NCI-H345 treated with DMSO at 0.1 percent for 48 hours (cell line): ENCODE measurements at regions not wholly inside any gene's neighbourhood (a gene's known extent, or its start where the extent isn't known, plus 50 kb on each side); places are given as distances from the start of the nearest gene placed in this dataset.
"Not testable (repeated sequence)": the region's sequence is repeated elsewhere in the genome, so short reads cannot be mapped to it uniquely, and the experiment has no call there.

Experiments used
- DNase-seq: peaks from one replicate; lab custom pipeline; 2025; ENCODE audit not compliant: unreplicated experiment; lab: John Stamatoyannopoulos, UW

DNA sequence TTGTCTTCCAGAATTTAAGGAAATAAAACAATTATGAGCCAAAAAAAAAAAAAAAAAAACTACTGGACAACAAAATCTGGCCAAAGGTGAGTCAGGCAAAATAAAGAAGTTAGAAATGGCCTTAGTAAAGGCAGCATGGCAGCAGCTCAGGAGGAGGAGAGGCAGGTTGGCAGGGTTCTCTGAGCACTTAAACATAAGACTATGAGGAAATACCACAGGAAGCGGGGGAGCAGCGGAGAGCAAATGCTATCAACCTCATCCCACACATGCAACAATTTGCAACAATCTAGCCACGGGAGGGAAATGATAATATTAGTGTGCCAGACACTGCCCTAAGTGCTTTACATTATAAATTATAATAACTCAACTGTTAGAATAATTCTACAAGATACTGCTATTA, 247.3 kb upstream of the NSMCE3 start:
- DNase-seq, result no peak

DNA sequence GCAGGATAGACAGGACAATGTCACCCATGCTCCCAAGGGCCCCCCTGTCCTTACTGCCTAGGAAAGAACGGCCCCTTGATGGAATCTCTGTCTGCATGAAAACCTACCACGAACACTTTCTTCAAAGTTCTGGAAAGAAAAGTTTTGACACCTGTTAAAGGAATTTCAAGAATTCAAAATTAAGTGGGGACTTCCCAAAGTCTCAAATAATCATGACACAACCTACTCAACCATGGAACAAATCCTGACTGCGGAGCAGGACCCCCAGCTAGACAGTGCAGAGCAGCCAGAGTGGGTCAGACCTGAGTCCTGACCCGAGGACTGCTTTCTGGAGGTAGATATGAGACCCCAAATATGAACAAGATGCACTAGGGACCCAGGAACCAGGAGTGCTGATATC, 245.3 kb upstream of the NSMCE3 start:
- DNase-seq, result no peak

- no peak for DNase-seq
These were observed 242.0 kb upstream of the NSMCE3 start for GRCh38 chr15:29511663-29512062.

GRCh38 chr15:29505535-29505934, 235.9 kb upstream of the NSMCE3 start:
- not testable (repeated sequence) for DNase-seq

- no peak for DNase-seq
These were observed 221.3 kb upstream of the NSMCE3 start for GRCh38 chr15:29490747-29491471.

DNA sequence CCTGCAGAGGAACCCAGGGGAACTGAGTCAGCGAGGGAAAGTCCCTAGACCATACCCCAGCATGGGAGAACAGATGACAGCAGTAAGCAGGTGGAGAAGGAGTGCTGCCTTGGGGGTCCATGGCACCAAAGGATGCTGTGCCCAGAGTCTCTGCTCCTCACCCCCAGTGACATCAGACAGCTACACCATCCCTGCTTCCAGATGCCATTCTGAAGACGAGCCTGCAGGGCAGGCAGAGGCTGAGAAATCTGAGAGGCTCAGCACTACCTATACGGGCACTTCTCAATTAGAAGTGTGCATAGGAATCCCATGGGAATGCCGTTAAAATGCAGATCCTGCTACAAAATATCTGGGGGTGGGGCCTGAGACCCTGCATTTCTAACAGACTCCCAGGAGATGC, 211.3 kb upstream of the NSMCE3 start:
- DNase-seq, result no peak

DNA sequence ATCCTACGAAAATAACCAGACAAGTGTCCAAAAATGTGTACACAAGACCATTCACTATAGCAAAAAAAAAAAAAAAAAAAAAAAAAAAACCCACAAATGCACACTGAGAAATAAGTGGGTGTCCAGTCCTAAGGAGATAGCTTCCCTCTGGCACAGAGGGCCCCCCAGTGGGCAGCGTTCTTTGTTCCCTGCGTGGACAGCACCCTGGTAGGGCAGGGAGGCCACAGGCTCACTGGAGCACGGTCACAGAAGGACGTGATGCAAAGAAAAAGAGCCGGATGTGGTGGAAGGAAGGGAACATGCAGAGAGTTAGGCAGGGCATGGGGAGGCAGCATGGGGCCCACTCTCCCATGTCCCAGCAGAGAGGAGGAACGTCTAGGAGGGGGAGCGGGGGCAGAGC, 210.7 kb upstream of the NSMCE3 start:
- no peak for DNase-seq

GRCh38 chr15:29477256-29477655, 207.6 kb upstream of the NSMCE3 start:
- no peak for DNase-seq

DNA sequence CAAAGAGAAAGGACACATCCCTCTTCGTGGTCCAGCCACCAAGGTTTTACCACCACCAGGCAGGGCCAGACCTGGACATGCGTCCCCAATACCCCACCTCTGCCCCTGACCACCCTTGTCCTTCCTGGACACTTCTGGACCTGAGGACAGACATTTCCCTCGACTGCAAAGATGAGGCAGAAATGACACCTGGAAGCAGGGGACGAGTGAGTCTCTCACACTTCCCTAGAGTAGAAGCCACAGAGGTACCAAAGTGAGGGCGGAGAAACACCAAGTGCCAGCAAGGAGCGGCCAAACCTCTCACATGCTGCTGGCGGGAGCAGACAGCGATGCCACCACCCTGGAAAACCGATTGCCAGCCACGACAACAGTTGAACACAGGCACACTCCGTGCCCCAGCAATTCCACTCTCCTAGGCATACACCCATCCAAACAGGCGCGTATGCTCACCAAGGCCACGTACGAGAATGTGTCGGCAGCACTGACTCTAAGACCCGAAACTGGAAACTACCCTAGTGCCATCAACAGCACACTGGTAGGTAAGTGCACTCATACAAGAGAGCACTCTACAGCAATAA, 207.0 kb upstream of the NSMCE3 start:
- DNase-seq, result no peak

GRCh38 chr15:29475096-29475495, 205.5 kb upstream of the NSMCE3 start:
- no peak for DNase-seq

DNA sequence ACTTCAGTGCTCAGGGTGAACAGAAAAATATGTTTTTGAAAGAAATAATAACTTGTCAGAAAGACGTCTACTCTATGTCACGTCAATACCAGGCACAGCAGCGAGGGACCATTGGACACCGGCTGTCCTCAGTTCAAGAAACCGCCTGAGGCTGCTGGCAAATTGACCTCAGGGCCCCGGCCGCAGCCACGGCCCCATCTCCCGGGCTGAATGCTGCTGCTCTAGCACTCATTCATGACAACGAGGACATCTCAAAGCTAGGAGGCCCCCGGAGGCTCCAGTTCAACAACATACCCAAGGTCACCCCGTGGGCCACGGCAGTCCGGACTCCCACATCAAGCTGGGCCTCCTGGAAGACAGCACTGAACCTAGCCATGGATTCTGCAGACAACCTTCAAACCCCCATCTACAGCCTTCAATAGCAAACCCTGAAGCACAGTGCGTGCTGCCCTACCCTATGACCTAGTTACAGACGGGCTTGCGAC, 204.0 kb upstream of the NSMCE3 start:
- no peak for DNase-seq

DNA sequence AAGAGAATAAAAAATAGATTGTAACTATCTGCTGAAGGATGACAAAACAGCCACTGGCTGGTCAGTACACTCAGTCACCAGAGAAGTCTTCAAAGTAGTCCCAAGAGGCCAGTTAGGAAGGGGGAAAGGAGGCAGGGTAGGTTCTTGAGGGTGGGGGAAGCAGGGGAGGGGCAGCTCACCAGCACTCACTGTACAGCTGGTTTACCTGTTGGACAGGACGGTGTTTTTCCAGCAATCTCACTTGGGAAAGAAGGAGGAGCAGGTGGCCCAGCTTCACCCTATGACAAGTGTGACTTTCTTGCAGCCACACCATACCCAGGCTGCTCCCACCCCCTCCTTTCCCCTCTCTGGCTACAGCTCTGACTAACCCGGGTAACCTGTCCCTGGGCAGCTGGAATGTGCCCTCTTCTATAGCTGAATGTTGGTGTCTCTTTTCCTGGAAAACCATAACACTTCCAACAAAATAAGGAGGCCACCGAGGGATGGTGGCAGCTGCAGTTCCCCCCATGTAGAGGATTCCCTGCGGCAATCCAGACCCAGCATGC, 203.4 kb upstream of the NSMCE3 start:
- no peak for DNase-seq

GRCh38 chr15:29471757-29472156, 202.1 kb upstream of the NSMCE3 start:
- DNase-seq, result no peak

GRCh38 chr15:29471306-29471705, 201.7 kb upstream of the NSMCE3 start:
- no peak for DNase-seq

DNA sequence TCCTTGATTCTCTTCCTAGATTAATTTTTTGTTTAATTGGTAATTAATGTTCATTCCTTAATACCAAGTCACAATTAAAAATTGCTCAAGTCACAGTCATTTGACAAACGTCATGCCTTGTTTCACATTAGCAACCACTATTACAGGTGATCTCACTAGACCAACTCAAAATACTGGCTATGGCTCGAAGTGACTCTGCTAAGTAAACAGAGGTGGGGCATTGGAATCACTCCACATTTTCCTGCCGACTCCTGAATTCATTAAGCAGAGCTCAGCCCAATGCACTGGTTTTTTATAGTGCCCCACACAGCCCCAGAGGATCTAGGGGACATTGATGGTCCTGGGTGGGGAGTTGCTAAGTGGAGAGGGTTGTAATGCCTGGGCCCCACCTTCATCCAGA, 201.2 kb upstream of the NSMCE3 start:
- no peak for DNase-seq

DNA sequence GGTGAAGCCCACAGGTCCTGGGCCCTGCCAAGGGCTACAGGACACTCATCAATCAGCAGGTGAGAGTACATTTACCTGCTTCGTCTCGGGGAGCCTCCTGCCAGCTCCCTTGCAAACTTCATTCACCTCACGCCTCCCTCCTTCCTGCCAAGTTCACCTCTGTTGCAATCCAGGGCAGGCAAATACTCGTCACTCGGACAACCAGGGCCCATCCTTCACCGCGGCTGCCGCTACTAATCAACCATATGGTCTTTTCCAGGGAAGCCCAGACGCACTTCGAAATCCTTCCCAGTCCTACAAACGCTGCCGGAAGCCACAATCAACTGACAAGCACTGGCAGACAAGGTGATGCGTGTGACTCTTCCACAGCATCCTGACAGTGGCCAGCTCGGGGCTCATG, 200.7 kb upstream of the NSMCE3 start:
- DNase-seq, result no peak

DNA sequence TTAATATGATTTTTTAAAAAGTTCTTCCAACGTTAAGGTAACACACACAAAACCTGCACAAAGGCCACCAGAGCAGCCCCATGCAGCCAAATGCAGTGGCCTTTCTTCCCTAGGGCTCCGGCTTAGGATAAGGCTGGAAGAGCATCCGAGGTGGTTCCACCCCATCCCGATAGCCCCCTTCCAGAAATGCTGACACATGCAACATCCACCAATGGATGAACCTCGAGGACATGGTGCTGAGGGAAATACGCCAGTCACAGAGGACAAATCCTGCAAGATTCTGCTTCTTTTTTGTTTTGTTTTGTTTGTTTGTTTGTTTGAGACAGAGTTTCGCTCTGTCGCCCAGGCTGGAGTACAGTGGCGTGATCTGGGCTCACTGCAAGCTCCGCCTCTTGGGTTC, 199.3 kb upstream of the NSMCE3 start:
- DNase-seq, result no peak

DNA sequence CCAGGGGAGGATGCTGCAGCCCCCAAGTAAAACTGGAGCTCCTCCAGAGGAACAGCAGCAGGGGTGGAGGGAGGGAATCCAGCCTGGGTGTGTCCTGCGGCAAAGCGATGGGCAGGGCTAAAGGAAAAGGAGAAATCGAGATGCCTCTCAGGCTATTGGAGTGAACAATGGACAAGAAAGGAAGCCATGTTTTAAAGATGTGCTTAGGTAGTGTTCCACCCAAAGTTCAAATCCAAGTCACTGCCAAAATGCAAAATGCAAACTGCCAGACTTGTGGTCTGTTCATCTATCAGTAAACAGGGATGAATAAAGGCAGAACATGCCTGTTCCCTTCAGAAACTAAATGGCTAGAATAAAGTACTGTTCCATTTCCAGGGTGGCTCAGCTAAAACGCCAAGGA, 197.5 kb upstream of the NSMCE3 start:
- no peak for DNase-seq

- DNase-seq, result no peak
These were observed 196.7 kb upstream of the NSMCE3 start for GRCh38 chr15:29466292-29466691.

- no peak for DNase-seq
These were observed 196.2 kb upstream of the NSMCE3 start for GRCh38 chr15:29465816-29466215.

- no peak for DNase-seq
These were observed 195.6 kb upstream of the NSMCE3 start for GRCh38 chr15:29465196-29465595.

DNA sequence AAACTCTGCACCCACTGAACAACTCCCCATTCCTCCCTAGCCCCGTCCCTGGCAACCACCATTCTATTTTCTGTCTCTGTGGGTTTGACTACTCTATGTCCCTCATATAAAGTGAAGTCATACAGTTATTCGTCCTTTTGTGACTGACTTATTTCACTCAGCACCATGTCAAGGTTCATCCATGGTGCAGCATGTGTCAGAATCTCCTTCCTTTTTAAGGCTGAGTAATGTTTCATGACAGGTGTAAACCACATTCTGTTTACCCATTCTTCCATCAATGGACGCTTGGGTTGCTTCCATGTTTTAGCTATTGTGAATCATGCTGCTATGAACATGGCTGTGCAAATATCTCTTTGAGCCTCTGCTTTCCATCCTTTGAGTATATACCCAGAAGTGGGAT, 192.3 kb upstream of the NSMCE3 start:
- no peak for DNase-seq

DNA sequence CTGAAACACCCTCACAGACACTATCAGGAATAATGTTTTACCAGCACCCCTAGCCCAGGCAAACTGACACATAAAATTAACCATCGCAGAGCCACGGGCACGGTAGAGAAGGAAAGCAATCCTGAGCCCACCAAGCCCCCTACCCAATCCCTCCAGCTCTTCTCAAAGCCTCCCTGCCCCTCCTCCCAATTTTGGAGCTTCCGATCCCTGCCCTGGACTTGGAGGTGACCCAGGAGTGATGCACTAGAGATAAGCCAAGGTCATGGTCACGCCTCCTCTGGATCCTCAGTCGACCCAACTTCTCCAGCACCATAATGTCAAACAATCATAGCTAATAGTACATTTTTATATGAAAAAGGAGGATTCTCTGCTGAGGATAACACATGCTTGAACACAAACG, 188.7 kb upstream of the NSMCE3 start:
- DNase-seq, result no peak
